Astrocyte (in vitro differentiated cells and primary cell): ENCODE measurements at regions not wholly inside any gene's neighbourhood (a gene's known extent, or its start where the extent isn't known, plus 50 kb on each side); places are given as distances from the start of the nearest gene placed in this dataset.

Source experiments
- EZH2 ChIP-seq: IDR thresholded peaks from 2 replicates; pipeline ENCODE4 v1.6.1; 2012; ENCODE audit warnings: mild to moderate bottlenecking, low read length, inconsistent platforms; ENCODE audit not compliant: insufficient read depth
- TF ChIP-seq, protein P1 (sequence below): IDR thresholded peaks from 2 replicates; pipeline ENCODE4 v1.5.1; 2011; ENCODE audit warnings: low read depth, mild to moderate bottlenecking, inconsistent platforms, low read length, moderate library complexity; ENCODE audit not compliant: insufficient read depth

GRCh38 chrX:65203545-65203944, 227.3 kb upstream of the ZC4H2 start:
- TF ChIP-seq, protein P1, sequence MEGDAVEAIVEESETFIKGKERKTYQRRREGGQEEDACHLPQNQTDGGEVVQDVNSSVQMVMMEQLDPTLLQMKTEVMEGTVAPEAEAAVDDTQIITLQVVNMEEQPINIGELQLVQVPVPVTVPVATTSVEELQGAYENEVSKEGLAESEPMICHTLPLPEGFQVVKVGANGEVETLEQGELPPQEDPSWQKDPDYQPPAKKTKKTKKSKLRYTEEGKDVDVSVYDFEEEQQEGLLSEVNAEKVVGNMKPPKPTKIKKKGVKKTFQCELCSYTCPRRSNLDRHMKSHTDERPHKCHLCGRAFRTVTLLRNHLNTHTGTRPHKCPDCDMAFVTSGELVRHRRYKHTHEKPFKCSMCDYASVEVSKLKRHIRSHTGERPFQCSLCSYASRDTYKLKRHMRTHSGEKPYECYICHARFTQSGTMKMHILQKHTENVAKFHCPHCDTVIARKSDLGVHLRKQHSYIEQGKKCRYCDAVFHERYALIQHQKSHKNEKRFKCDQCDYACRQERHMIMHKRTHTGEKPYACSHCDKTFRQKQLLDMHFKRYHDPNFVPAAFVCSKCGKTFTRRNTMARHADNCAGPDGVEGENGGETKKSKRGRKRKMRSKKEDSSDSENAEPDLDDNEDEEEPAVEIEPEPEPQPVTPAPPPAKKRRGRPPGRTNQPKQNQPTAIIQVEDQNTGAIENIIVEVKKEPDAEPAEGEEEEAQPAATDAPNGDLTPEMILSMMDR = no peak
- no peak for TF ChIP-seq EZH2
